NOMO-1 treated with DMSO at 0.1 percent for 48 hours (cell line): ENCODE measurements at regions not wholly inside any gene's neighbourhood (a gene's known extent, or its start where the extent isn't known, plus 50 kb on each side); places are given as distances from the start of the nearest gene placed in this dataset.
A peak's percentile ranks its signal among the peaks of the same experiment; 100 is the strongest.

Experiments used
- DNase-seq: peaks from one replicate; lab custom pipeline; 2025; ENCODE audit not compliant: unreplicated experiment; lab: John Stamatoyannopoulos, UW

GRCh38 chr19:28495046-28495445, 717.9 kb downstream of the UQCRFS1 start:
- no peak for DNase-seq

GRCh38 chr19:28494461-28494860, 718.5 kb downstream of the UQCRFS1 start:
- no peak for DNase-seq

- no peak for DNase-seq
These were observed 719.1 kb downstream of the UQCRFS1 start for GRCh38 chr19:28493884-28494283.

GRCh38 chr19:28492621-28493020, 720.3 kb downstream of the UQCRFS1 start:
- DNase-seq, result no peak

- DNase-seq, result no peak
These were observed 720.8 kb downstream of the UQCRFS1 start for GRCh38 chr19:28492201-28492600.

GRCh38 chr19:28489776-28490175, 723.2 kb downstream of the UQCRFS1 start:
- DNase-seq, result no peak

- DNase-seq, result no peak
These were observed 723.8 kb downstream of the UQCRFS1 start for GRCh38 chr19:28489126-28489660.

- no peak for DNase-seq
These were observed 725.0 kb downstream of the UQCRFS1 start for GRCh38 chr19:28487999-28488398.

- no peak for DNase-seq
These were observed 726.0 kb downstream of the UQCRFS1 start for GRCh38 chr19:28486926-28487325.

GRCh38 chr19:28486473-28486872, 726.5 kb downstream of the UQCRFS1 start:
- no peak for DNase-seq

- no peak for DNase-seq
These were observed 727.7 kb downstream of the UQCRFS1 start for GRCh38 chr19:28485292-28485691.

GRCh38 chr19:28483197-28483596, 729.8 kb downstream of the UQCRFS1 start:
- no peak for DNase-seq

GRCh38 chr19:28482221-28482620, 730.7 kb downstream of the UQCRFS1 start:
- no peak for DNase-seq

GRCh38 chr19:28481674-28482073, 731.3 kb downstream of the UQCRFS1 start:
- no peak for DNase-seq

- DNase-seq, result no peak
These were observed 737.4 kb downstream of the UQCRFS1 start for GRCh38 chr19:28475525-28475924.

GRCh38 chr19:28472843-28473242, 740.1 kb downstream of the UQCRFS1 start:
- no peak for DNase-seq

GRCh38 chr19:28471731-28472510, 741.0 kb downstream of the UQCRFS1 start:
- DNase-seq, result no peak

- DNase-seq, result no peak
These were observed 743.4 kb downstream of the UQCRFS1 start for GRCh38 chr19:28469544-28469943.

GRCh38 chr19:28468701-28469459, 744.1 kb downstream of the UQCRFS1 start:
- DNase-seq, result no peak

- peak; percentile 21 for DNase-seq
These were observed 746.6 kb downstream of the UQCRFS1 start for GRCh38 chr19:28466107-28467045.
